Stimulated activated CD4-positive, alpha-beta T cell treated with anti-CD3 and anti-CD28 coated beads, Interleukin-2, amount 100 ng/mL, for 4 hours (primary cell): ENCODE measurements at regions not wholly inside any gene's neighbourhood (a gene's known extent, or its start where the extent isn't known, plus 50 kb on each side); places are given as distances from the start of the nearest gene placed in this dataset.

Source experiments
- DNase-seq: peaks from one replicate; pipeline ENCODE4 v3.0.0-alpha.2; 2020; ENCODE audit warnings: low read depth

DNA sequence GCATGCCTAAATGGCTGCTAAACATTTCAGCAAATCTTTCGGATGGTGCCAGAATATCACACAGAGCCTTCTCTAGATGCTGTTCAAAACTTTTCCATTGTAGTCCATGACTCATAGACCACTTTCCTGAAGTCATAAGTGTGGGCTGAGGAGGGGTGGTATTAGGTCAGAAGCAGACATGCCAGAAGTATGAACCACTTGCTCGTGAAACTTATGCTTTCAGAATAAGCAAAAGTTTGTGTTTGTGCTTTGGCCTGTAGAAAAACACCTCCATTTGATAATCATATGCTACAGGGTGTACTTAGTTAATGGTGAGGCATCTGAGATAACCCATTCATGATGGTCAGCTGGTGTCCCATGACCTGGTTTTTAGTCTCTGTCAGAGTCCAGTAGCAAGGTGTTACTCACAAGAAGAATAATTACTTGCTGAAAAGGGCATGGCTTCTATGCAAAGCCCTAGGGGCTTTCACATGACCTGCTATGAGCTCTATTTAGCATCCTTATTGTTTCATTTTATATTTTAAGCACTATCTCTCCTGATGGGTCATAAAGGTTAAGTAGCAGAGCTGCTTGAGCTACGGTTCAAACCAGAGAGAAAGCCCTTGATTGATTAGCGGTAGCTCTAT lies 183.1 kb upstream of the IVNS1ABP start:
- peak; percentile 2 for DNase-seq

DNA sequence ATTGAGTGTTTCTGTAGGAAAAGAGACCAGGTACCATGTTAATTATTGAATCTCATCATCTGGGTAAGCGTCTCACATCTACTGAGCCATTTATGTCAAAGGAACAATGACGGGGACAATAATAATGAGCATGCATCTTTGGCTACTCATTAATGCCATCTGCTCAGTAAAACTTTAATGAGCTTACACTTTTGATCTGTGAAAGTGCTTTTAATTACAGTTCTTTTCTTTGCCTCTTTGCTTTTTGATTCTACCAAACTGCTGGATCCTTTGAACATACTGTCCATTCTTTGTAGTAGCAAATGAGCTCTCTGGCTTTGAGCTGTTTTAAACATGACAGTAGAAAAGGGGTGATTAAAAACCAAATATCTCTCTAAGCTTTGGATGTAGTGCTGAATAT lies 181.2 kb upstream of the IVNS1ABP start:
- DNase-seq = no peak

DNA sequence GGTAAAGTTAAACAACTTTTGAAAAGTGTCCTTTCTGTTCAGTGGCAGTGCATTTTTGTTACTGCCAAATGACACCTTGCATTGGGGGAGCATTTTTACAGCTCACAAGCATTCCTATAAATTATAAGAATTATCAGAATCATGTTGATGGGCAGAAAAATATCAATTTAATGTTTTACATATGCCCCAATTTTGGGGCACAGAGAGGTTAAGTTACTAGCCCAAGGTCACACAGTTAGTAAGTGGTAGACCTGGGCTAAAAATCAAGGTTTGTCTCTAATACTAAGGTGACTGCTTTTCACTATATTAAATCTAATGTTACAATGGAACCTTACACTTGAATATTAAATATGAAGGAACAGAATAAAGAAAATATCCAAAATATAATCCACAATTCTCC lies 180.1 kb upstream of the IVNS1ABP start:
- no peak for DNase-seq

DNA sequence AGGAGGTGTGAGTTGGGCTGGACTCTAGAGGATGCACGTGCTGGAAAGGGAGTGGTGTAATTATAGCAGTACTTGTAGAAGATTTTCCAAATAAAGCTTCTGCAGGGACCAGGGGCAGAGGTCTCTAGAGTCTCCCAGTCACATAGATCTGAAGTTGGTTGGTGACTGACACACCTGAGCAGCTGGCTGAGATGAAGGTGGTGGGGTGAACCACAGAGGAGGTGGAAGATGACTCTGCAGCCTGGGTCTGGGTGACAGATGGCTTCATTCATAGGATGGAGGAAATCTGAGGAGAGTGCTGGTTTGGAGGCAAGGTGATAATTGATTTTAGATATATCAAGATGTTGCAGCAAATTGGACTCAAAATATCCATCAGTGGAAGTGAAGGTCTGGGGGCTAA lies 178.9 kb upstream of the IVNS1ABP start:
- DNase-seq = no peak

DNA sequence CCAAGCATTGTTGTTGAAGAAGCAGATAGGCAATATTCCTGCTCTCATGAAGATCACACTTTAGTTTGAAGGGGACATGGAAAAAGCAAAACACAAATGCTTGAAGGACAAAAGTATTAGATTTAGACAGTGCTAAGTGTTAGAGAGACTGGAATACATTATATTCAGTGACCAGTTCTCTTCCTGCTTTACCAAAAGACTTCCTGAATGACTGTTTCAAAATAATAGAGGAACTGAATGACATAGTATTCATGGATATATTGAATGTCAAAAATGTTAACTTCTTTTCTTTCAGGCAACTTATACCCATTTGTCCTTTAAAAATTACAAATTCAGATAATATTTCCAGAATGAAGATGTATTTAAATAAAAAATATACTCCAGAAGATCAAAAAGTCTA lies 178.0 kb upstream of the IVNS1ABP start:
- no peak for DNase-seq

- no peak for DNase-seq
Observed at GRCh38 chr1:185492089-185492825, 175.2 kb upstream of the IVNS1ABP start.

GRCh38 chr1:185491604-185492003 lies 174.6 kb upstream of the IVNS1ABP start:
- DNase-seq = no peak

DNA sequence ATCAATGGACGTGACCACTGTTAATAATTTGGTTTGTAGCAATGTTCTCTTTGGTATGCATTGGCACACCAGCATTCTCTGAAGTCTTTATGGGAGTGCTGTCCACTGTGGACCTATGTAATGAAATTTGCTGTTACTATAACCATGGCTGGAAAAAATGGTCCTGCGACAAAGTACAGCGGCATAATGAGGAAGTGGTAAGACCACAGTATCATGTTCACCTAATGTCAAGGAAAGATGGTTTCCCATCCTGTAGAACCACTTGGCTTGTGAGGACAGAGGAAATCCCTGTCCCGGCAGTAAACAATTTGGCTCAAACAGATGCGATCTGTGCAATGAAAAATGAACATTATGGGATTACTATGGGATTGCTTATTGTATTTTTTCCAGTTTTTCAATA lies 173.9 kb upstream of the IVNS1ABP start:
- no peak for DNase-seq

GRCh38 chr1:185489406-185489805 lies 172.4 kb upstream of the IVNS1ABP start:
- no peak for DNase-seq

GRCh38 chr1:185488808-185489207 lies 171.8 kb upstream of the IVNS1ABP start:
- no peak for DNase-seq

- no peak for DNase-seq
Observed at GRCh38 chr1:185487936-185488335, 170.9 kb upstream of the IVNS1ABP start.

DNA sequence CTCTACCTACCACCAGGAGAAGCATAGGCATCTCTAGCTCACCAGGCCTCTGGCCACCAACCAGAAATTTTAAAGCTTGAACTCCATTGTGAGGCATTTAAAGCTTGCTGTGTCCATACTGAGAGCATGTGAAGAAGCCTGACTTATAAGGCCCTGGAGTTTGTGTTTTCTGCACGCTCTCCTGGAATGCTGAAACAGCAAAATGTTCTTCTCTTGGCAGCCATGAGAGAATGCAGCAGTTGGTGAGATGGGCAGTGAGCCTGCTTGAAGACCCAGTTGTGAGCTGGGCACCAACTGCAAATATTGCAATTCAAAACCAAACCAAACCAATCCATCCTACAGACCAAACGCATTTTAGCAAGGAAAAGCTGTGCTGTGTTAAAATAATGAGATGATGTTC lies 170.0 kb upstream of the IVNS1ABP start:
- no peak for DNase-seq

DNA sequence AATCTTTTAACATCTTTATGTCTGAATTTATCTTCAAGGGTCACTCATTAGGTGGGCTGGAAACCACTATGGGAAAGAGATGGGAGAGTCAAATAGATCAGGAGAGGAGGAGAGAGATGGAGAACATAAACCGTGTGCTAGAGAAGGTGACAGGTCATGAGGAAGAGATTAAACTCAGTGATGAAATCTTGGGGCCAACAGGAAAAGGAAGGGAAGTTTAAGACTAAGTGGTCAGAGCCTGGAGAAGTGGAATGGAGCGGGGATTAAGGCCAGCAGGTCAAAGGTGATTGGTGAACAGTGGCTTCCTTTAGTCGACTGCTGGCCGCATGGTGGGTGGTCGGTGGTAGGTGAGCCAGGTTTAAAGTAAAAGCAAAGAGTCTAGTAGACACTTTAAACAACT lies 169.3 kb upstream of the IVNS1ABP start:
- DNase-seq = no peak

DNA sequence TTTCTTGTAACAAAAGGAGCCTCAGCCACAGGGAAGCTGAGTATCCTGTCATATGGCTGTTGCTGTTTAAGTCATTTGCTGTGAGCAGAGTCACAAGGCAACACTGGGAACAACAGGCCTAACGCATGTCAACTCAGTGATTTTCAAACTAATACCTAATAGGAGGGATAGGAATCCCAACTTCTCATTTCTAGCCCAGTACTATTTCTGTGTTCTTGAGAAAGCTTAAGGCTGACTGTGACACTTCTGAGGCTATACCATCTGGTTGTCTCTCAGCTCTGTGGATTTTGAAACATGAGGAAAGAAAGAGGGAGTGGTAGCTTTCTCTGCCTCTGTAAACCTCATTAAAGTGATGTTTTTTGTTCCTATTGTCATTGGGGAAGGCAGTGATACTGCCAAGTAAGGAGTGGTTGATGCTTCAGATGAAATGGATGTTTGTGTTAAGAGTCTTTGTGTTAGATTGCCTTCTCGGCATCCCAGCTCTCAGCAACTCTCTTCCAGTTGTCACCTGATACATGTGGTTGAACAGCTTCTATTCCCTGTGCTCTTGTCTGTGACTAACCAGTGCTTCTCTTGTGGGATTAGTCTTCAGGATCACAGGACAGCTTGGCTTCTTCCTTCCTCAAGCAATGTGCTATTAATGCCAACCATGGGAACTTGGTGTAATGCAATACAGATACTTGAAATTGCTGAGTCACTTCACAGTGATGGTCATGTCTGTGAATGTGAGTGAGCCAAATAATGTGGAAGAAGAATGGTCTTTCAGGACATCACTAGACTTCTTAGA lies 166.8 kb upstream of the IVNS1ABP start:
- no peak for DNase-seq

GRCh38 chr1:185483217-185483616 lies 166.2 kb upstream of the IVNS1ABP start:
- DNase-seq = no peak

DNA sequence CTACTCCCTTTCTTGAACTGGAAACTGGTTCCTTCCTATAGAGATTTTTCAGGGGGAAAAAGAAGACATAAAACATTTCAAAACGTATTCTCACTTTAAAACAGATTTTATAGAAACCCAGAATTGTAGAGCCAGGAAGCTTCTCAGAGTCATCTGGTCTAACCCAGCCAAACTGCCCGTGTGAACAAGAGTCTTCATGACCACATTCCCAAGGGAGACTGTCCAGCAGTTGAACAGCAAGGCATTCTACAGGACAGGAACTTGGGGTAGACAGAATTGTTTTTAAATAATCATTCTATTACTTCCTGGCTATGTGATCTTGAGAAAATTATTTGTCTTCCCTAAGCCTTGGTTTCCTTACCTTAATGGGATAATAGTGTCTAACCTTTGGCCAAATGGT lies 163.5 kb upstream of the IVNS1ABP start:
- no peak for DNase-seq

DNA sequence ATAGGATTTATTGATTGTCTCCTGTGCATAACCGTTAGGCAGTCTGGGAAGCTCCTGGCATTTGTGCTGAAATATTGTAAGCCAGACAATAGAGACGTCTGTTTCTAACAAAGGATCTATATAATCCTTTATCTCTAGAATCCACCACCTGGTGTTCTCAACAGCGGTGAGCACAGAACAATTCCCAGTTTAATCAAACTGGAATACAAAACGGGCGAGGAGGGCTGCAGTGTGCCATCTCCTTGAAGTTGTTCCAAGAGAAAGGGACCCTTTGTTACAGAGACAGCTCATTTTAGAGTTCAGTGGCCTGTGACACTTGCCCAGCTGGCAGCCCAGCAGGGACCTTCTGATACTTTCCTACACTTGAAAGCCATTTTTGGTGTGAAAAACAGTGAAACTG lies 162.8 kb upstream of the IVNS1ABP start:
- DNase-seq = no peak

DNA sequence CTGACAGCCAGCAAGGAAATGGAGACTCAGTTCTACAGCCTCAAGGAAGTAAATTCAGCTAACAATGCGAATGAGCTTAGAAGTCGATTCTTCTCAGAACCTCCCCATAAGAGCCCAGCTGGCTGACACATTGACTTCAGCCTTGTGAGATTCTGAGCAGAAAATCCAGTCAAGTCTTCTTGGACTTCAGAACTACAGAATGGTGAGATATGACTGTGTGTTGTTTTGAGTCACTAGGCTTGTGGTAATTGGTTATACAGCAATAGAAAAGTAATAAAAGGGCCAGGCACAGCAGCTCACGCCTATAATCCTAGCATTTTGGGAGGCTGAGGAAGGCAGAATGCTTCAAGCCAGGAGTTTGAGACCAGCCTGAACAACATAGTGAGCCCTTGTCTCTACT lies 161.8 kb upstream of the IVNS1ABP start:
- DNase-seq = no peak

GRCh38 chr1:185477638-185478580 lies 160.9 kb upstream of the IVNS1ABP start:
- no peak for DNase-seq

- no peak for DNase-seq
Observed at GRCh38 chr1:185474440-185475149, 157.6 kb upstream of the IVNS1ABP start.

- no peak for DNase-seq
Observed at GRCh38 chr1:185473186-185473585, 156.1 kb upstream of the IVNS1ABP start.
